GM12891 (cell line): ENCODE measurements at regions not wholly inside any gene's neighbourhood (a gene's known extent, or its start where the extent isn't known, plus 50 kb on each side); places are given as distances from the start of the nearest gene placed in this dataset.
"Not testable (repeated sequence)": the region's sequence is repeated elsewhere in the genome, so short reads cannot be mapped to it uniquely, and the experiment has no call there.

Experiments used
- PAX5 ChIP-seq: IDR thresholded peaks from 2 replicates; pipeline ENCODE4 v1.6.1; 2011; ENCODE audit warnings: low read length, moderate library complexity, mild to moderate bottlenecking; ENCODE audit not compliant: insufficient read depth, severe bottlenecking
- POLR2A ChIP-seq: IDR thresholded peaks from 2 replicates; pipeline ENCODE4 v1.6.1; 2011; ENCODE audit warnings: low read depth, low read length, control low read depth
- POLR2AphosphoS5 ChIP-seq: IDR thresholded peaks from 2 replicates; pipeline ENCODE4 v1.6.1; 2011; ENCODE audit warnings: low read depth, low read length, control low read depth
- POU2F2 ChIP-seq: IDR thresholded peaks from 2 replicates; pipeline ENCODE4 v1.6.1; 2011; ENCODE audit warnings: low read depth, mild to moderate bottlenecking, control low read depth, low read length, moderate library complexity
- SPI1 ChIP-seq: IDR thresholded peaks from 2 replicates; pipeline ENCODE4 v1.6.1; 2011; ENCODE audit warnings: low read depth, low read length, control low read depth
- TAF1 ChIP-seq: IDR thresholded peaks from 2 replicates; pipeline ENCODE4 v1.6.1; 2011; ENCODE audit warnings: low read depth, low read length, control low read depth

GRCh38 chr2:192682511-192682910 is 487.8 kb upstream of the TMEFF2 start:
- TF ChIP-seq TAF1, POLR2A, POLR2AphosphoS5, PAX5, POU2F2, SPI1: not testable (repeated sequence)
